Activated T-helper 17 cell treated with anti-CD3 and anti-CD28 coated beads, Interleukin-2, amount 50 U/mL, for 72 hours (primary cell): ENCODE measurements at regions not wholly inside any gene's neighbourhood (a gene's known extent, or its start where the extent isn't known, plus 50 kb on each side); places are given as distances from the start of the nearest gene placed in this dataset.
"Not testable (repeated sequence)": the region's sequence is repeated elsewhere in the genome, so short reads cannot be mapped to it uniquely, and the experiment has no call there.

Experiments used
- ATAC-seq: fragments of 150-1000 bp; cut with Tn5 transposase; replicated peaks from 2 replicates; pipeline ENCODE4 v1.10.0; 2021; ENCODE audit warnings: mild to moderate bottlenecking, moderate library complexity
- H3K27ac Mint-ChIP-seq: one replicate; pipeline ENCODE4 v1.8.0; 2022; ENCODE audit warnings: mixed read lengths
- H3K27me3 Mint-ChIP-seq: one replicate; pipeline ENCODE4 v1.8.0; 2022; ENCODE audit warnings: mixed read lengths
- H3K36me3 Mint-ChIP-seq: one replicate; pipeline ENCODE4 v1.8.0; 2022; ENCODE audit warnings: low read depth, mild to moderate bottlenecking, mixed read lengths
- H3K4me1 Mint-ChIP-seq: one replicate; pipeline ENCODE4 v1.8.0; 2022; ENCODE audit warnings: mixed read lengths
- H3K4me3 Mint-ChIP-seq: one replicate; pipeline ENCODE4 v1.8.0; 2022; ENCODE audit warnings: mild to moderate bottlenecking, mixed read lengths
- H3K9me3 Mint-ChIP-seq: one replicate; pipeline ENCODE4 v1.8.0; 2022; ENCODE audit warnings: mixed read lengths

- ATAC-seq, result no peak
- Mint-ChIP-seq H3K27ac (no peak overlapping the region), H3K27me3 (no peaks in the 10 kb centered on the region), H3K4me1 (no peaks in the 10 kb centered on the region), H3K36me3 (peaks cover 19% of the 10 kb centered on the region), H3K9me3 (peaks cover 3% of the 10 kb centered on the region), H3K4me3 (no peak overlapping the region)
Observed at GRCh38 chr17:82998637-82999036, 80.8 kb upstream of the METRNL start.

- H3K9me3 Mint-ChIP-seq, result peaks cover 3% of the 10 kb centered on the region
- no peaks in the 10 kb centered on the region for H3K27me3 Mint-ChIP-seq
- no peak overlapping the region for H3K4me3 Mint-ChIP-seq
- H3K4me1 Mint-ChIP-seq, result no peaks in the 10 kb centered on the region
- H3K36me3 Mint-ChIP-seq, result peaks cover 19% of the 10 kb centered on the region
- no peak for ATAC-seq
- no peak overlapping the region for H3K27ac Mint-ChIP-seq
Observed at GRCh38 chr17:83000738-83001137, 78.7 kb upstream of the METRNL start.

GRCh38 chr17:83002118-83002805, 77.1 kb upstream of the METRNL start:
- H3K4me1 Mint-ChIP-seq, result no peaks in the 10 kb centered on the region
- H3K9me3 Mint-ChIP-seq, result peaks cover 3% of the 10 kb centered on the region
- no peak overlapping the region for H3K4me3 Mint-ChIP-seq
- ATAC-seq, result no peak
- no peaks in the 10 kb centered on the region for H3K27me3 Mint-ChIP-seq
- peaks cover 25% of the 10 kb centered on the region for H3K36me3 Mint-ChIP-seq
- H3K27ac Mint-ChIP-seq, result no peak overlapping the region

- Mint-ChIP-seq H3K36me3 (peaks cover 20% of the 10 kb centered on the region), H3K27ac (no peak overlapping the region), H3K4me1 (no peaks in the 10 kb centered on the region), H3K9me3 (no peaks in the 10 kb centered on the region), H3K27me3 (no peaks in the 10 kb centered on the region), H3K4me3 (no peak overlapping the region)
- ATAC-seq, result no peak
Observed at GRCh38 chr17:83004791-83005380, 74.5 kb upstream of the METRNL start.

GRCh38 chr17:83005639-83006038, 73.8 kb upstream of the METRNL start:
- Mint-ChIP-seq H3K27me3 (no peaks in the 10 kb centered on the region), H3K27ac (no peak overlapping the region), H3K4me3 (no peak overlapping the region), H3K9me3 (no peaks in the 10 kb centered on the region), H3K4me1 (no peaks in the 10 kb centered on the region), H3K36me3 (peaks cover 19% of the 10 kb centered on the region)
- no peak for ATAC-seq

GRCh38 chr17:83006515-83007455, 72.6 kb upstream of the METRNL start:
- Mint-ChIP-seq H3K4me1 (no peaks in the 10 kb centered on the region), H3K9me3 (no peaks in the 10 kb centered on the region), H3K4me3 (no peak overlapping the region), H3K36me3 (peaks cover 11% of the 10 kb centered on the region), H3K27me3 (no peaks in the 10 kb centered on the region), H3K27ac (no peak overlapping the region)
- ATAC-seq, result no peak

GRCh38 chr17:83007504-83008185, 71.8 kb upstream of the METRNL start:
- no peaks in the 10 kb centered on the region for H3K27me3 Mint-ChIP-seq
- no peaks in the 10 kb centered on the region for H3K9me3 Mint-ChIP-seq
- no peak overlapping the region for H3K4me3 Mint-ChIP-seq
- peaks cover 15% of the 10 kb centered on the region for H3K36me3 Mint-ChIP-seq
- no peak for ATAC-seq
- H3K4me1 Mint-ChIP-seq, result no peaks in the 10 kb centered on the region
- H3K27ac Mint-ChIP-seq, result no peak overlapping the region

- no peak for ATAC-seq
- Mint-ChIP-seq H3K4me1 (no peaks in the 10 kb centered on the region), H3K27me3 (no peaks in the 10 kb centered on the region), H3K4me3 (no peak overlapping the region), H3K36me3 (peaks cover 17% of the 10 kb centered on the region), H3K27ac (no peak overlapping the region), H3K9me3 (no peaks in the 10 kb centered on the region)
Observed at GRCh38 chr17:83008186-83008510, 71.3 kb upstream of the METRNL start.

- no peaks in the 10 kb centered on the region for H3K27me3 Mint-ChIP-seq
- H3K36me3 Mint-ChIP-seq, result peaks cover 17% of the 10 kb centered on the region
- H3K27ac Mint-ChIP-seq, result no peak overlapping the region
- no peak for ATAC-seq
- no peaks in the 10 kb centered on the region for H3K4me1 Mint-ChIP-seq
- no peak overlapping the region for H3K4me3 Mint-ChIP-seq
- no peaks in the 10 kb centered on the region for H3K9me3 Mint-ChIP-seq
Observed at GRCh38 chr17:83008526-83008925, 70.9 kb upstream of the METRNL start.

- ATAC-seq, result no peak
- Mint-ChIP-seq H3K36me3 (peaks cover 17% of the 10 kb centered on the region), H3K27me3 (no peaks in the 10 kb centered on the region), H3K4me1 (no peaks in the 10 kb centered on the region), H3K4me3 (no peak overlapping the region), H3K27ac (no peak overlapping the region), H3K9me3 (no peaks in the 10 kb centered on the region)
Observed at GRCh38 chr17:83009414-83010205, 69.8 kb upstream of the METRNL start.

GRCh38 chr17:83010206-83011200, 68.9 kb upstream of the METRNL start:
- no peaks in the 10 kb centered on the region for H3K4me1 Mint-ChIP-seq
- no peak for ATAC-seq
- H3K27ac Mint-ChIP-seq, result no peak overlapping the region
- no peaks in the 10 kb centered on the region for H3K27me3 Mint-ChIP-seq
- no peak overlapping the region for H3K4me3 Mint-ChIP-seq
- no peaks in the 10 kb centered on the region for H3K9me3 Mint-ChIP-seq
- H3K36me3 Mint-ChIP-seq, result peaks cover 17% of the 10 kb centered on the region

- not testable (repeated sequence) for H3K4me1 Mint-ChIP-seq, ATAC-seq, H3K9me3 Mint-ChIP-seq, H3K4me3 Mint-ChIP-seq, H3K27ac Mint-ChIP-seq, H3K27me3 Mint-ChIP-seq
- peaks cover 12% of the 10 kb centered on the region for H3K36me3 Mint-ChIP-seq
Observed at GRCh38 chr17:83011676-83012075, 67.7 kb upstream of the METRNL start.

- ATAC-seq, result no peak
- no peaks in the 10 kb centered on the region for H3K27me3 Mint-ChIP-seq
- H3K36me3 Mint-ChIP-seq, result peaks cover 6% of the 10 kb centered on the region
- no peak overlapping the region for H3K27ac Mint-ChIP-seq
- H3K4me1 Mint-ChIP-seq, result no peaks in the 10 kb centered on the region
- no peak overlapping the region for H3K4me3 Mint-ChIP-seq
- no peaks in the 10 kb centered on the region for H3K9me3 Mint-ChIP-seq
Observed at GRCh38 chr17:83012200-83012785, 67.1 kb upstream of the METRNL start.
